ENCODE measurements at regions not wholly inside any gene's neighbourhood (a gene's known extent, or its start where the extent isn't known, plus 50 kb on each side); places are given as distances from the start of the nearest gene placed in this dataset.
"Not testable (repeated sequence)": the region's sequence is repeated elsewhere in the genome, so short reads cannot be mapped to it uniquely, and the experiment has no call there.

GRCh38 chr13:104625201-104625600 is 1559.0 kb upstream of the SLC10A2 start:
- H3K36me3 ChIP-seq = no peaks in the 10 kb centered on the region
- intact Hi-C loops (cut with DNase I) = no loop called here
- H3K4me3 ChIP-seq (replicated peaks in 1 of 3) = no peak overlapping the region
- 76 to 84% methylated on average over 6 to 7 of the region's 7 CpGs for WGBS, 2 donors
- H3K4me1 ChIP-seq = no peaks in the 10 kb centered on the region
- no peak for DNase-seq
- H3K9me3 ChIP-seq = no peaks in the 10 kb centered on the region
- no peaks in the 10 kb centered on the region for H3K27me3 ChIP-seq
- H3K27ac ChIP-seq = no peak overlapping the region
- no peak for TF ChIP-seq POLR2A (IDR thresholded peaks at IDR 0.05)
- TF ChIP-seq CTCF (IDR thresholded peaks at IDR 0.05) = no peak

- no peaks in the 10 kb centered on the region for H3K27me3 ChIP-seq
- intact Hi-C loops (cut with DNase I) = no loop called here
- no peaks in the 10 kb centered on the region for H3K36me3 ChIP-seq
- no peaks in the 10 kb centered on the region for H3K9me3 ChIP-seq
- no peak overlapping the region for H3K4me3 ChIP-seq (replicated peaks in 1 of 3)
- no peaks in the 10 kb centered on the region for H3K4me1 ChIP-seq
- WGBS, 2 donors = 89 to 93% methylated on average over 3 of the region's 3 CpGs
- no peak for TF ChIP-seq CTCF (IDR thresholded peaks at IDR 0.05)
- TF ChIP-seq POLR2A (IDR thresholded peaks at IDR 0.05) = no peak
- H3K27ac ChIP-seq = no peak overlapping the region
- no peak for DNase-seq
Observed at GRCh38 chr13:104616990-104617389, 1550.8 kb upstream of the SLC10A2 start.

GRCh38 chr13:104614361-104615145 is 1548.3 kb upstream of the SLC10A2 start:
- Histone ChIP-seq H3K36me3 (no peaks in the 10 kb centered on the region), H3K4me1 (no peaks in the 10 kb centered on the region), H3K27me3 (no peaks in the 10 kb centered on the region), H3K4me3 (replicated peaks in 1 of 3) (no peak overlapping the region), H3K27ac (no peak overlapping the region), H3K9me3 (no peaks in the 10 kb centered on the region)
- intact Hi-C loops (cut with DNase I) = no loop called here
- DNase-seq = no peak
- WGBS, 2 donors = 80 to 85% methylated on average over 7 of the region's 7 CpGs
- TF ChIP-seq CTCF (IDR thresholded peaks at IDR 0.05) = no peak
- no peak for TF ChIP-seq POLR2A (IDR thresholded peaks at IDR 0.05)

- intact Hi-C loops (cut with DNase I) = no loop called here
- no peak overlapping the region for H3K4me3 ChIP-seq (replicated peaks in 1 of 3)
- H3K36me3 ChIP-seq = no peaks in the 10 kb centered on the region
- DNase-seq = no peak
- no peak overlapping the region for H3K27ac ChIP-seq
- H3K9me3 ChIP-seq = no peaks in the 10 kb centered on the region
- no peaks in the 10 kb centered on the region for H3K4me1 ChIP-seq
- TF ChIP-seq POLR2A (IDR thresholded peaks at IDR 0.05) = no peak
- no peak for TF ChIP-seq CTCF (IDR thresholded peaks at IDR 0.05)
- WGBS, 2 donors = 85 to 95% methylated on average over 2 of the region's 2 CpGs
- H3K27me3 ChIP-seq = no peaks in the 10 kb centered on the region
Observed at GRCh38 chr13:104608331-104608730, 1542.1 kb upstream of the SLC10A2 start.

- WGBS, 2 donors = 94% methylated on average over 7 of the region's 7 CpGs
- intact Hi-C loops (cut with DNase I); H3K27ac ChIP-seq: not testable (repeated sequence)
Observed at GRCh38 chr13:104605435-104605834, 1539.2 kb upstream of the SLC10A2 start.

More at GRCh38 chr13:104605435-104605834, 1539.2 kb upstream of the SLC10A2 start:
- not testable (repeated sequence) for H3K36me3 ChIP-seq; DNase-seq; H3K4me1 ChIP-seq; H3K27me3 ChIP-seq; H3K9me3 ChIP-seq; H3K4me3 ChIP-seq (replicated peaks in 1 of 3)

Measured in thyroid gland (tissue), 4 donors.